IMR-90 (cell line): ENCODE measurements at regions not wholly inside any gene's neighbourhood (a gene's known extent, or its start where the extent isn't known, plus 50 kb on each side); places are given as distances from the start of the nearest gene placed in this dataset.

Experiments
- ATAC-seq: fragments of 200-7000 bp; cut with Tn5 transposase; 2 replicates; pipeline ENCODE4 v1.9.1; 2020; ENCODE audit warnings: low read depth, mild to moderate bottlenecking, moderate library complexity
- BruUV-seq: library from RNA; stranded (reverse); fragments of 400-500 nt; replicated peaks from 2 replicates; lab custom pipeline; 2021; lab: Mats Ljungman, UMichigan
- CTCF ChIA-PET: fragments of 300-600 bp; formaldehyde crosslinking; extraction: SDS; loops from one replicate; lab custom pipeline; 2021; ENCODE audit warnings: antibody characterized with exemption; lab: Yijun Ruan, JAX
- POLR2A ChIA-PET: fragments of 300-600 bp; sonication (Branson Sonifier 250); formaldehyde crosslinking; loops from one replicate; lab custom pipeline; 2022; ENCODE audit warnings: antibody characterized with exemption; ENCODE audit not compliant: unreplicated experiment; lab: Charles Lee
- DNase-seq: peaks from one replicate; pipeline ENCODE4 v3.0.0; 2013
- H2AFZ ChIP-seq: replicated peaks from 2 replicates; pipeline ENCODE3; 2013; ENCODE audit warnings: low read length, mild to moderate bottlenecking; ENCODE audit not compliant: poor library complexity
- H2AK5ac ChIP-seq: 2 replicates; pipeline ENCODE4 v1.6.1; 2013; ENCODE audit warnings: low read depth, low read length, inconsistent platforms
- H2AK9ac ChIP-seq: replicated peaks from 2 replicates; pipeline ENCODE3; 2013; ENCODE audit warnings: mild to moderate bottlenecking, low read depth, low read length, moderate library complexity; ENCODE audit not compliant: poor library complexity
- H2BK120ac ChIP-seq: 2 replicates; pipeline ENCODE4 v1.6.1; 2013; ENCODE audit warnings: low read depth, low read length, inconsistent platforms
- H2BK15ac ChIP-seq: 3 replicates; pipeline ENCODE4 v1.6.1; 2013; ENCODE audit warnings: low read depth, low read length, inconsistent platforms
- H2BK20ac ChIP-seq: 2 replicates; pipeline ENCODE4 v1.6.1; 2013; ENCODE audit warnings: low read depth, mild to moderate bottlenecking, inconsistent platforms, low read length, moderate library complexity
- H2BK5ac ChIP-seq: 2 replicates; pipeline ENCODE4 v1.6.1; 2013; ENCODE audit warnings: mild to moderate bottlenecking, low read depth, low read length, inconsistent platforms; ENCODE audit not compliant: poor library complexity, severe bottlenecking
- H3K14ac ChIP-seq: replicated peaks from 2 replicates; pipeline ENCODE4 v1.6.1; 2013; ENCODE audit warnings: low read depth, low read length, inconsistent platforms
- H3K18ac ChIP-seq: 2 replicates; pipeline ENCODE4 v1.6.1; 2013; ENCODE audit warnings: low read depth, low read length, control low read depth
- H3K23ac ChIP-seq: 2 replicates; pipeline ENCODE4 v1.6.1; 2013; ENCODE audit warnings: low read depth, low read length, inconsistent platforms
- H3K27ac ChIP-seq: 2 replicates; pipeline ENCODE4 v1.5.1; 2013; ENCODE audit warnings: mild to moderate bottlenecking, control low read depth, low read length; ENCODE audit not compliant: insufficient read depth
- H3K27me3 ChIP-seq: 2 replicates; pipeline ENCODE4 v1.6.1; 2013; ENCODE audit warnings: low read length; ENCODE audit not compliant: control insufficient read depth, insufficient read depth
- H3K36me3 ChIP-seq: 2 replicates; pipeline ENCODE4 v1.6.1; 2013; ENCODE audit warnings: low read length, mixed read lengths; ENCODE audit not compliant: control insufficient read depth, insufficient read depth
- H3K4ac ChIP-seq: 2 replicates; pipeline ENCODE4 v1.6.1; 2013; ENCODE audit warnings: low read depth, low read length, inconsistent platforms
- H3K4me1 ChIP-seq: 2 replicates; pipeline ENCODE4 v1.6.1; 2013; ENCODE audit warnings: low read length, mixed read lengths; ENCODE audit not compliant: control insufficient read depth, insufficient read depth
- H3K4me2 ChIP-seq: 2 replicates; pipeline ENCODE4 v1.6.1; 2013; ENCODE audit warnings: low read depth, mild to moderate bottlenecking, control low read depth, low read length, moderate library complexity
- H3K4me3 ChIP-seq: 2 replicates; pipeline ENCODE4 v1.5.1; 2013; ENCODE audit warnings: low read depth, mild to moderate bottlenecking, control low read depth, low read length, moderate library complexity; ENCODE audit not compliant: insufficient read depth
- H3K56ac ChIP-seq: 2 replicates; pipeline ENCODE4 v1.6.1; 2013; ENCODE audit warnings: low read length, inconsistent platforms; ENCODE audit not compliant: insufficient read depth; ENCODE audit errors: extremely low read depth
- H3K79me1 ChIP-seq, 2 experiments: 2 replicates each; pipeline ENCODE4 v1.6.1; 2013; ENCODE audit warnings: low read length in 2 of 2, inconsistent platforms in 1 of 2, low read depth in 1 of 2
- H3K9ac ChIP-seq: 2 replicates; pipeline ENCODE4 v1.6.1; 2013; ENCODE audit warnings: low read depth, low read length, control low read depth
- H3K9me1 ChIP-seq: 2 replicates; pipeline ENCODE4 v1.6.1; 2013; ENCODE audit warnings: low read length, inconsistent platforms; ENCODE audit not compliant: insufficient read depth
- H3K9me3 ChIP-seq: 2 replicates; pipeline ENCODE4 v1.6.1; 2013; ENCODE audit warnings: low read length; ENCODE audit not compliant: control insufficient read depth, insufficient read depth
- H4K20me1 ChIP-seq: 2 replicates; pipeline ENCODE4 v1.6.1; 2013; ENCODE audit warnings: low read length, inconsistent platforms; ENCODE audit not compliant: insufficient read depth
- H4K5ac ChIP-seq: 2 replicates; pipeline ENCODE4 v1.6.1; 2013; ENCODE audit warnings: mild to moderate bottlenecking, low read depth, low read length, control low read depth
- H4K8ac ChIP-seq, 2 experiments: 2 replicates each; pipeline ENCODE4 v1.6.1; 2013; ENCODE audit warnings: low read depth in 2 of 2, low read length in 2 of 2, control low read depth in 1 of 2, inconsistent platforms in 1 of 2
- H4K91ac ChIP-seq: 2 replicates; pipeline ENCODE4 v1.6.1; 2013; ENCODE audit warnings: low read depth, low read length, inconsistent platforms; ENCODE audit not compliant: insufficient read depth
- BHLHE40 ChIP-seq: fragments of 150-350 bp; IDR thresholded peaks from 2 replicates; pipeline ENCODE4 v1.6.1; 2016; ENCODE audit warnings: mild to moderate bottlenecking, low read depth, low read length
- CEBPB ChIP-seq: IDR thresholded peaks from 2 replicates; pipeline ENCODE4 v1.6.1; 2012; ENCODE audit warnings: low read depth, low read length, improper control_type of control experiment
- ELK1 ChIP-seq: fragments of 150-350 bp; IDR thresholded peaks from 2 replicates; pipeline ENCODE4 v1.6.1; 2016; ENCODE audit warnings: low read depth, mild to moderate bottlenecking, low read length, moderate library complexity, borderline replicate concordance
- MXI1 ChIP-seq: IDR thresholded peaks from 2 replicates; pipeline ENCODE4 v1.6.1; 2012; ENCODE audit warnings: low read depth, mild to moderate bottlenecking, low read length, moderate library complexity, borderline replicate concordance
- POLR2A ChIP-seq: IDR thresholded peaks from 2 replicates; pipeline ENCODE4 v1.6.1; 2012; ENCODE audit warnings: mild to moderate bottlenecking, low read depth, low read length
- RCOR1 ChIP-seq: IDR thresholded peaks from 2 replicates; pipeline ENCODE4 v1.6.1; 2012; ENCODE audit warnings: mild to moderate bottlenecking, low read length, improper control_type of control experiment; ENCODE audit not compliant: insufficient replicate concordance
- WGBS, 2 experiments: methylation state at CpG; one replicate each; pipeline versions ENCODE4 v1.1.5 to v1.1.7; 2013; ENCODE audit warnings: missing lambda C conversion rate in 2 of 2; ENCODE audit not compliant: insufficient read length in 1 of 2; ENCODE audit errors: extremely low coverage in 2 of 2; 5-methylcytosine and 5-hydroxymethylcytosine counted together
- dilution Hi-C: fragments of 300-500 bp; cut with HindIII; formaldehyde crosslinking; loops from one replicate; pipeline ENCODE4 v1.14.3; 2018; ENCODE audit warnings: low sequenced_read_pairs; ENCODE audit not compliant: unreplicated experiment
- in situ Hi-C: fragments of 300-500 bp; cut with MboI; formaldehyde crosslinking; loops from 3 replicates; pipeline ENCODE4 v1.14.3; 2019; ENCODE audit warnings: low sequenced_read_pairs, inconsistent platforms, mixed read lengths
- intact Hi-C: fragments of 100-400 bp; cut with micrococcal nuclease; formaldehyde crosslinking; loops from 2 replicates; pipeline ENCODE4 v1.10.0; 2022
- TF ChIP-seq, protein P1 (sequence below): fragments of 150-350 bp; IDR thresholded peaks from 2 replicates; pipeline ENCODE4 v1.6.1; 2017; ENCODE audit warnings: mild to moderate bottlenecking, antibody characterized with exemption, low read length, low read depth

- H4K8ac ChIP-seq, result no peak overlapping the region
- no peak overlapping the region for H4K5ac ChIP-seq
- H3K9me3 ChIP-seq, result no peaks in the 10 kb centered on the region
- ChIA-PET CTCF (no interaction called here), POLR2A (no interaction called here)
- DNase-seq (no peak), ATAC-seq (no peak)
- dilution Hi-C loops, result no loop called here
- H2BK15ac ChIP-seq, result no peak overlapping the region
- H4K91ac ChIP-seq, result no peak overlapping the region
- H2AK9ac ChIP-seq, result no peak overlapping the region
- in situ Hi-C loops, result no loop called here
- no peaks in the 10 kb centered on the region for H3K79me1 ChIP-seq
- no TSS peak for BruUV-seq
- no peak overlapping the region for H3K18ac ChIP-seq
- H3K36me3 ChIP-seq, result no peaks in the 10 kb centered on the region
- no peak overlapping the region for H3K14ac ChIP-seq
- H2AK5ac ChIP-seq, result no peak overlapping the region
- H3K4me3 ChIP-seq, result no peak overlapping the region
- no peaks in the 10 kb centered on the region for H3K4me1 ChIP-seq
- H3K4ac ChIP-seq, result no peak overlapping the region
- H2AFZ ChIP-seq, result no peak overlapping the region
- H3K56ac ChIP-seq, result no peak overlapping the region
- no CpG with 5 or more reads among the region's 4 CpGs for WGBS, 2 experiments
- H2BK20ac ChIP-seq, result no peak overlapping the region
- TF ChIP-seq BHLHE40, result no peak
- TF ChIP-seq ELK1, result no peak
- no peak for TF ChIP-seq MXI1
- no peak for TF ChIP-seq RCOR1
- TF ChIP-seq CEBPB, result peak; percentile 53
- TF ChIP-seq, protein P1, sequence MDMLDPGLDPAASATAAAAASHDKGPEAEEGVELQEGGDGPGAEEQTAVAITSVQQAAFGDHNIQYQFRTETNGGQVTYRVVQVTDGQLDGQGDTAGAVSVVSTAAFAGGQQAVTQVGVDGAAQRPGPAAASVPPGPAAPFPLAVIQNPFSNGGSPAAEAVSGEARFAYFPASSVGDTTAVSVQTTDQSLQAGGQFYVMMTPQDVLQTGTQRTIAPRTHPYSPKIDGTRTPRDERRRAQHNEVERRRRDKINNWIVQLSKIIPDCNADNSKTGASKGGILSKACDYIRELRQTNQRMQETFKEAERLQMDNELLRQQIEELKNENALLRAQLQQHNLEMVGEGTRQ, result no peak
- no peak for TF ChIP-seq POLR2A
- H2BK5ac ChIP-seq, result no peak overlapping the region
- H3K23ac ChIP-seq, result no peak overlapping the region
- H3K9me1 ChIP-seq, result no peaks in the 10 kb centered on the region
- no peak overlapping the region for H3K27ac ChIP-seq
- no peaks in the 10 kb centered on the region for H4K20me1 ChIP-seq
- no peak overlapping the region for H3K4me2 ChIP-seq
- no peak overlapping the region for H2BK120ac ChIP-seq
- no peak overlapping the region for H3K9ac ChIP-seq
- no peaks in the 10 kb centered on the region for H3K27me3 ChIP-seq
- intact Hi-C loops, result no loop called here
Measured at GRCh38 chr5:85972539-85972938, 645.2 kb upstream of the COX7C start.
